ENCODE measurements at regions not wholly inside any gene's neighbourhood (a gene's known extent, or its start where the extent isn't known, plus 50 kb on each side); places are given as distances from the start of the nearest gene placed in this dataset.

DNA sequence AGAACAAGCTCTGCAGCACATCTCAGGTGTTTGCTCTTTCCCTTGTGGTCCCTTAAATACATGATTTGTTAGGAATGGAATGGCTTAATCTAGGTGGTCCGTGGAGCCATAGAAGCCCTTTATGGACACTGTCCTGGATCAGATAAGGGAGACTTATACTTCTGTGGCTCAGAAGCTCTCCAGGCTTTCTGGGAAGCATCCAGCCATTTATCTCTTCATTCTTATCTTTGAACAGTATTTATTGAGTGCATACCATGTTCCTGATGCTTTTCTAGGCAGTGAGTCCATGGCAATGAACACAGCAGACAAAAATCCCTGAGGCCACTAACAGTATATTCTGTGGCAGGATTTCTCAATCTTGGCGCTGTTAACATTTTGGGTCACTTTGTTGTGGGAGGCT, 474.5 kb upstream of the EEF2KMT start:
- TF ChIP-seq, protein P1, sequence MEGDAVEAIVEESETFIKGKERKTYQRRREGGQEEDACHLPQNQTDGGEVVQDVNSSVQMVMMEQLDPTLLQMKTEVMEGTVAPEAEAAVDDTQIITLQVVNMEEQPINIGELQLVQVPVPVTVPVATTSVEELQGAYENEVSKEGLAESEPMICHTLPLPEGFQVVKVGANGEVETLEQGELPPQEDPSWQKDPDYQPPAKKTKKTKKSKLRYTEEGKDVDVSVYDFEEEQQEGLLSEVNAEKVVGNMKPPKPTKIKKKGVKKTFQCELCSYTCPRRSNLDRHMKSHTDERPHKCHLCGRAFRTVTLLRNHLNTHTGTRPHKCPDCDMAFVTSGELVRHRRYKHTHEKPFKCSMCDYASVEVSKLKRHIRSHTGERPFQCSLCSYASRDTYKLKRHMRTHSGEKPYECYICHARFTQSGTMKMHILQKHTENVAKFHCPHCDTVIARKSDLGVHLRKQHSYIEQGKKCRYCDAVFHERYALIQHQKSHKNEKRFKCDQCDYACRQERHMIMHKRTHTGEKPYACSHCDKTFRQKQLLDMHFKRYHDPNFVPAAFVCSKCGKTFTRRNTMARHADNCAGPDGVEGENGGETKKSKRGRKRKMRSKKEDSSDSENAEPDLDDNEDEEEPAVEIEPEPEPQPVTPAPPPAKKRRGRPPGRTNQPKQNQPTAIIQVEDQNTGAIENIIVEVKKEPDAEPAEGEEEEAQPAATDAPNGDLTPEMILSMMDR (IDR thresholded peaks at IDR 0.05; ENCODE audit: poor library complexity, severe bottlenecking), result no peak
- Histone ChIP-seq H3K36me3 (ENCODE audit: low read depth) (no peaks in the 10 kb centered on the region), H3K27me3 (ENCODE audit: insufficient read depth, poor library complexity, severe bottlenecking) (no peaks in the 10 kb centered on the region), H3K27ac (ENCODE audit: poor library complexity, severe bottlenecking) (no peak overlapping the region), H3K4me1 (ENCODE audit: insufficient read depth, poor library complexity, severe bottlenecking) (no peaks in the 10 kb centered on the region), H3K4me3 (ENCODE audit: severe bottlenecking) (no peak overlapping the region), H3K9me3 (ENCODE audit: severe bottlenecking) (no peaks in the 10 kb centered on the region)
- ATAC-seq (ENCODE audit: low read depth) (no peak), DNase-seq (ENCODE audit: low spot score) (no peak)

GRCh38 chr16:5571446-5571845, 473.9 kb upstream of the EEF2KMT start:
- Histone ChIP-seq H3K9me3 (ENCODE audit: severe bottlenecking) (no peaks in the 10 kb centered on the region), H3K4me3 (ENCODE audit: severe bottlenecking) (no peak overlapping the region), H3K4me1 (ENCODE audit: insufficient read depth, poor library complexity, severe bottlenecking) (no peaks in the 10 kb centered on the region), H3K27ac (ENCODE audit: poor library complexity, severe bottlenecking) (no peak overlapping the region), H3K36me3 (ENCODE audit: low read depth) (no peaks in the 10 kb centered on the region), H3K27me3 (ENCODE audit: insufficient read depth, poor library complexity, severe bottlenecking) (no peaks in the 10 kb centered on the region)
- no peak for ATAC-seq (ENCODE audit: low read depth)
- TF ChIP-seq, protein P1 (IDR thresholded peaks at IDR 0.05; ENCODE audit: poor library complexity, severe bottlenecking), result no peak
- DNase-seq (ENCODE audit: low spot score), result no peak

GRCh38 chr16:5561800-5562199, 464.2 kb upstream of the EEF2KMT start:
- H3K36me3 ChIP-seq (ENCODE audit: low read depth), result no peaks in the 10 kb centered on the region
- ATAC-seq (ENCODE audit: low read depth), result no peak

DNA sequence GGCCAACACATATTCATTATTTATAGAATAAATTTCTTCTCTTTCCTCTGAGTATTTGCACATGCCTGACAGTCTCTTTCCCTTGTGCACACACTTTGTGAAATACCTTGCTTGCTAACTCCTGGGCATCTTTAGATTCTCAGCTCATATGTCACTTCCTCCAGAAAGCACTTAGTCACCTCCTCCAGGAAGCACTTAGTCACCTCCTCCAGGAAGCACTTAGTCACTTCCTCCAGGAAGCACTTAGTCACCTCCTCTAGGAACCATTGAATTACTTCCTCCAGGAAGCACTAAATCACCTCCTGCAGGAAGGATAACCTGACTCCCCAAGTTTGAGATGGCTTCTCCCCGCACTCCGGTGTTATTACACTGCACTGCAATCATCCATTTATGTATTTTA, 462.5 kb upstream of the EEF2KMT start:
- Histone ChIP-seq H3K4me3 (ENCODE audit: severe bottlenecking) (no peak overlapping the region), H3K4me1 (ENCODE audit: insufficient read depth, poor library complexity, severe bottlenecking) (no peaks in the 10 kb centered on the region), H3K27ac (ENCODE audit: poor library complexity, severe bottlenecking) (no peak overlapping the region), H3K27me3 (ENCODE audit: insufficient read depth, poor library complexity, severe bottlenecking) (no peaks in the 10 kb centered on the region), H3K9me3 (ENCODE audit: severe bottlenecking) (peaks cover 3% of the 10 kb centered on the region), H3K36me3 (ENCODE audit: low read depth) (no peaks in the 10 kb centered on the region)
- DNase-seq (ENCODE audit: low spot score) (no peak), ATAC-seq (ENCODE audit: low read depth) (no peak)
- TF ChIP-seq, protein P1 (IDR thresholded peaks at IDR 0.05; ENCODE audit: poor library complexity, severe bottlenecking), result no peak

More at GRCh38 chr16:5561800-5562199, 464.2 kb upstream of the EEF2KMT start:
- H3K27me3 ChIP-seq (ENCODE audit: insufficient read depth, poor library complexity, severe bottlenecking), result no peaks in the 10 kb centered on the region
- no peaks in the 10 kb centered on the region for H3K4me1 ChIP-seq (ENCODE audit: insufficient read depth, poor library complexity, severe bottlenecking)
- TF ChIP-seq, protein P1 (IDR thresholded peaks at IDR 0.05; ENCODE audit: poor library complexity, severe bottlenecking), result no peak
- no peak overlapping the region for H3K4me3 ChIP-seq (ENCODE audit: severe bottlenecking)
- no peak for DNase-seq (ENCODE audit: low spot score)
- H3K9me3 ChIP-seq (ENCODE audit: severe bottlenecking), result peaks cover 3% of the 10 kb centered on the region
- no peak overlapping the region for H3K27ac ChIP-seq (ENCODE audit: poor library complexity, severe bottlenecking)

- H3K36me3 ChIP-seq (ENCODE audit: low read depth), result no peaks in the 10 kb centered on the region
- ATAC-seq (ENCODE audit: low read depth) (no peak), DNase-seq (ENCODE audit: low spot score) (no peak)
- no peaks in the 10 kb centered on the region for H3K4me1 ChIP-seq (ENCODE audit: insufficient read depth, poor library complexity, severe bottlenecking)
- no peaks in the 10 kb centered on the region for H3K27me3 ChIP-seq (ENCODE audit: insufficient read depth, poor library complexity, severe bottlenecking)
- H3K27ac ChIP-seq (ENCODE audit: poor library complexity, severe bottlenecking), result no peak overlapping the region
- TF ChIP-seq, protein P1 (IDR thresholded peaks at IDR 0.05; ENCODE audit: poor library complexity, severe bottlenecking), result no peak
- no peaks in the 10 kb centered on the region for H3K9me3 ChIP-seq (ENCODE audit: severe bottlenecking)
- no peak overlapping the region for H3K4me3 ChIP-seq (ENCODE audit: severe bottlenecking)
Measured at GRCh38 chr16:5557966-5558365, 460.4 kb upstream of the EEF2KMT start.
